Vagina (tissue), 2 donors: ENCODE measurements at regions not wholly inside any gene's neighbourhood (a gene's known extent, or its start where the extent isn't known, plus 50 kb on each side); places are given as distances from the start of the nearest gene placed in this dataset.

Experiments
- POLR2A ChIP-seq, 2 donors: fragments of 450-650 bp; IDR thresholded peaks; one replicate each; pipeline ENCODE4 v1.6.1; 2017; ENCODE audit warnings: antibody characterized with exemption in 2 of 2, mild to moderate bottlenecking in 2 of 2, moderate library complexity in 2 of 2
- POLR2AphosphoS5 ChIP-seq, 2 donors: sonication (generic); formaldehyde crosslinking; IDR thresholded peaks; one replicate each; pipeline ENCODE4 v1.9.0; 2017; ENCODE audit warnings: antibody characterized with exemption in 2 of 2, mild to moderate bottlenecking in 2 of 2, low read depth in 1 of 2; ENCODE audit not compliant: insufficient read depth in 1 of 2
- TF ChIP-seq, protein P1 (sequence below), 3 experiments: fragments of 450-650 bp in 2 of 3; fragments of 200-600 bp in 1 of 3; sonication (generic) in 1 of 3; IDR thresholded peaks; one replicate each; pipeline ENCODE4 v1.5.1; 2017 to 2019; ENCODE audit warnings: antibody characterized with exemption in 3 of 3, mild to moderate bottlenecking in 2 of 3, moderate library complexity in 2 of 3

DNA sequence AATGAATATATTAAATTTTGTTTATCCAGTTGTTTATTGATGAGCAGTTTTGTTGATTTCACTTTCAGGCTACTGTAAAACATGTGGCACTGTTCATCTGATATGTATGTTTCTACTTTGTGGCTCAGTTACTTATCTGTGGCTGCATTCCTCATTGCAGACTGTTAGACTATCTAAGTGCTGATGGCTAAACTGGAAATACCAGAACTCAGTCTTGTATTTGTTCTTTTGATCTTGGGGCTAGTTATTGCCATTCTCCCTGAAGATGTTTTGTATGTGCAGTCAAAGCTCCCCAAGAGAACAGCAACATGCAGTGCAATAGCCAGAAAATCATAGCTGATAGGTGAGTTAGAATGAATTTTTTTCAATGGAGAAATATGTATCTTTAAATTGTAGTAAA is 162.2 kb downstream of the GADD45G start:
- TF ChIP-seq, protein P1, sequence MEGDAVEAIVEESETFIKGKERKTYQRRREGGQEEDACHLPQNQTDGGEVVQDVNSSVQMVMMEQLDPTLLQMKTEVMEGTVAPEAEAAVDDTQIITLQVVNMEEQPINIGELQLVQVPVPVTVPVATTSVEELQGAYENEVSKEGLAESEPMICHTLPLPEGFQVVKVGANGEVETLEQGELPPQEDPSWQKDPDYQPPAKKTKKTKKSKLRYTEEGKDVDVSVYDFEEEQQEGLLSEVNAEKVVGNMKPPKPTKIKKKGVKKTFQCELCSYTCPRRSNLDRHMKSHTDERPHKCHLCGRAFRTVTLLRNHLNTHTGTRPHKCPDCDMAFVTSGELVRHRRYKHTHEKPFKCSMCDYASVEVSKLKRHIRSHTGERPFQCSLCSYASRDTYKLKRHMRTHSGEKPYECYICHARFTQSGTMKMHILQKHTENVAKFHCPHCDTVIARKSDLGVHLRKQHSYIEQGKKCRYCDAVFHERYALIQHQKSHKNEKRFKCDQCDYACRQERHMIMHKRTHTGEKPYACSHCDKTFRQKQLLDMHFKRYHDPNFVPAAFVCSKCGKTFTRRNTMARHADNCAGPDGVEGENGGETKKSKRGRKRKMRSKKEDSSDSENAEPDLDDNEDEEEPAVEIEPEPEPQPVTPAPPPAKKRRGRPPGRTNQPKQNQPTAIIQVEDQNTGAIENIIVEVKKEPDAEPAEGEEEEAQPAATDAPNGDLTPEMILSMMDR (IDR thresholded peaks at IDR 0.05) = no peak
- TF ChIP-seq POLR2A (IDR thresholded peaks at IDR 0.05) (no peak), POLR2AphosphoS5 (IDR thresholded peaks at IDR 0.05; ENCODE audit: insufficient read depth in 1 of 2, low read depth in 1 of 2) (no peak)
